HUES64 (cell line): ENCODE measurements at regions not wholly inside any gene's neighbourhood (a gene's known extent, or its start where the extent isn't known, plus 50 kb on each side); places are given as distances from the start of the nearest gene placed in this dataset.
"Not testable (repeated sequence)": the region's sequence is repeated elsewhere in the genome, so short reads cannot be mapped to it uniquely, and the experiment has no call there.

Experiments used
- H3K27ac ChIP-seq: 2 replicates; pipeline ENCODE4 v1.7.0; 2013; ENCODE audit warnings: low read depth, low read length, inconsistent platforms
- H3K27me3 ChIP-seq: 2 replicates; pipeline ENCODE4 v1.6.1; 2013; ENCODE audit warnings: mild to moderate bottlenecking, low read length; ENCODE audit not compliant: insufficient read depth
- H3K36me3 ChIP-seq: 2 replicates; pipeline ENCODE4 v1.6.1; 2013; ENCODE audit warnings: mild to moderate bottlenecking, low read length; ENCODE audit not compliant: insufficient read depth
- H3K4me1 ChIP-seq: 2 replicates; pipeline ENCODE4 v1.6.1; 2013; ENCODE audit warnings: mild to moderate bottlenecking, low read length, moderate library complexity; ENCODE audit not compliant: insufficient read depth
- H3K4me3 ChIP-seq: 2 replicates; pipeline ENCODE4 v1.5.1; 2013; ENCODE audit warnings: mild to moderate bottlenecking, low read length, moderate library complexity
- H3K9ac ChIP-seq: 2 replicates; pipeline ENCODE4 v1.6.1; 2013; ENCODE audit warnings: mild to moderate bottlenecking, low read depth, low read length
- H3K9me3 ChIP-seq: 2 replicates; pipeline ENCODE4 v1.6.1; 2013; ENCODE audit warnings: low read depth, low read length; ENCODE audit not compliant: insufficient read depth
- WGBS: fragments of 150-250, 120-280 bp; methylation state at CpG from one replicate; pipeline ENCODE4 v1.1.7; 2013; ENCODE audit warnings: missing lambda C conversion rate; 5-methylcytosine and 5-hydroxymethylcytosine counted together

- 93% methylated on average over 36 of the region's 36 CpGs for WGBS
- H3K9me3 ChIP-seq = no peaks in the 10 kb centered on the region
- no peaks in the 10 kb centered on the region for H3K4me1 ChIP-seq
- no peaks in the 10 kb centered on the region for H3K36me3 ChIP-seq
- H3K4me3 ChIP-seq = no peak overlapping the region
- no peaks in the 10 kb centered on the region for H3K27me3 ChIP-seq
- H3K27ac ChIP-seq = no peak overlapping the region
- H3K9ac ChIP-seq = no peak overlapping the region
These were observed 74.4 kb upstream of the CTDP1 start for GRCh38 chr18:79604913-79605880.

DNA sequence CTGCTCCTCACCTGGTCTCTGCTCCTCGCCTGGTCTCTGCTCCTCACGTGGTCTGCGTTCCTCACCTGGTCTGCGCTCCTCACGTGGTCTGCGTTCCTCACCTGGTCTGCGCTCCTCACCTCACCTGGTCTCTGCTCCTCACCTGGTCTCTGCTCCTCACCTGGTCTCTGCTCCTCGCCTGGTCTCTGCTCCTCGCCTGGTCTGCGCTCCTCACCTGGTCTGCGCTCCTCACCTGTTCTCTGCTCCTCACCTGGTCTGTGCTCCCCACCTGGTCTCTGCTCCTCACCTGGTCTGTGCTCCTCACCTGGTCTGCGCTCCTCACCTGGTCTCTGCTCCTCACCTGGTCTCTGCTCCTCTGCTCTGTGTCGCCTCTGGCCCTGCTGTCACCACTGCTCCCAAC, 73.5 kb upstream of the CTDP1 start:
- not testable (repeated sequence) for H3K4me3 ChIP-seq, H3K4me1 ChIP-seq, H3K27ac ChIP-seq, H3K27me3 ChIP-seq, H3K9ac ChIP-seq, H3K36me3 ChIP-seq, H3K9me3 ChIP-seq
- 95% methylated on average over 13 of the region's 13 CpGs for WGBS

- no peak overlapping the region for H3K27ac ChIP-seq
- H3K4me1 ChIP-seq = no peaks in the 10 kb centered on the region
- no peak overlapping the region for H3K4me3 ChIP-seq
- no peaks in the 10 kb centered on the region for H3K9me3 ChIP-seq
- no peaks in the 10 kb centered on the region for H3K27me3 ChIP-seq
- no peaks in the 10 kb centered on the region for H3K36me3 ChIP-seq
- WGBS = 94% methylated on average over 31 of the region's 31 CpGs
- no peak overlapping the region for H3K9ac ChIP-seq
These were observed 72.8 kb upstream of the CTDP1 start for GRCh38 chr18:79606621-79607331.

DNA sequence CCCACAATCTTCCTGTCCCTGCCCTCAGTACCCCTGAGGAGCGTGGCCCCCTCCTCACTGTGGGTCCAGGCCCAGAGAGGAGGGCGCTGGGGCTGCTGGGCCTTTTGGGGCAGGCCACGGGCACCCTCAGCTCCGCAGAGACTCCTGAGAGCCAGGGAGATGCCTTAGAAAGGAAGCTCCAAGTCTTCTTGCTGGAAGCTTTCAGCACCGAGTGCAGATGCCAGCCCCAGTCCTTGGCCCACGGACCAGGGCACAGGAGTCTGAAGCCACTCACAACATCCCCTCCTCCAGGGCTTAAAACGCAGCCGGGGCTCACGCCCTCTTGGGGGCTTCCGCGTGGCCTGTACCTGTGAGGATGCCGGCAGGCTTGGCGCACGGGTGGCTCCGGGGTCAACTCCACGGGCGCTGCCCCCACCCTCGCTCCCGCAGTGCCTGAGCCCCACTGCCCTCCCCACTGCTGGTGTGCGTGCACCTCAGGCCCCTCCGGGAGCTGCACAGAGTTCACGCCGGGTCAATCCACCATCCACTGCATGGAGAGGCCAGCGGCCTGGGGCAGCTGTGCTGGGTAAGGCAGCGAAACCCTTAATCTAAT, 72.1 kb upstream of the CTDP1 start:
- H3K4me1 ChIP-seq = no peaks in the 10 kb centered on the region
- no peak overlapping the region for H3K4me3 ChIP-seq
- H3K36me3 ChIP-seq = no peaks in the 10 kb centered on the region
- no peak overlapping the region for H3K27ac ChIP-seq
- WGBS = 92% methylated on average over 25 of the region's 25 CpGs
- no peaks in the 10 kb centered on the region for H3K27me3 ChIP-seq
- no peak overlapping the region for H3K9ac ChIP-seq
- H3K9me3 ChIP-seq = no peaks in the 10 kb centered on the region

DNA sequence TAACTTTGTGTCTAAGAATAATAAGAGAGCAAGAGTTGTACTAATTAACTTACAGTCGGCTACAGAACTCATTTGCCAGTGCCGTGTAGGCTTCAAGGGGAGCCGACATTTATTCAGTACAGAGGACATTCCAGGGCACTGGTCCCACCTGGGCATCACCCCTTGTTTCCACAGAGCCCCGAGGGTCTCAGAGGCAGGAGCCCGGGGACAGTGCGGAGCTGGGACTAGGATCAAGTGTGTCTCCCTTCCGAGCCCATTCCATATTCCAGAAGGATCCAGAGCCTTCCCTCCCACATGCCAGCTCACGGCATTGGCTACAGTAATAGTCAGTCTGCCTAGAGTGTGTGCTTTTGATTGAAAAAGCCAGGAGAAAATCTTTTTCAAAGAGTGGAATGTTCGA, 71.5 kb upstream of the CTDP1 start:
- no peaks in the 10 kb centered on the region for H3K36me3 ChIP-seq
- no peaks in the 10 kb centered on the region for H3K27me3 ChIP-seq
- H3K27ac ChIP-seq = no peak overlapping the region
- 94% methylated on average over 9 of the region's 9 CpGs for whole genome bisulfite sequencing
- H3K9me3 ChIP-seq = no peaks in the 10 kb centered on the region
- H3K4me1 ChIP-seq = no peaks in the 10 kb centered on the region
- H3K4me3 ChIP-seq = no peak overlapping the region
- H3K9ac ChIP-seq = no peak overlapping the region

DNA sequence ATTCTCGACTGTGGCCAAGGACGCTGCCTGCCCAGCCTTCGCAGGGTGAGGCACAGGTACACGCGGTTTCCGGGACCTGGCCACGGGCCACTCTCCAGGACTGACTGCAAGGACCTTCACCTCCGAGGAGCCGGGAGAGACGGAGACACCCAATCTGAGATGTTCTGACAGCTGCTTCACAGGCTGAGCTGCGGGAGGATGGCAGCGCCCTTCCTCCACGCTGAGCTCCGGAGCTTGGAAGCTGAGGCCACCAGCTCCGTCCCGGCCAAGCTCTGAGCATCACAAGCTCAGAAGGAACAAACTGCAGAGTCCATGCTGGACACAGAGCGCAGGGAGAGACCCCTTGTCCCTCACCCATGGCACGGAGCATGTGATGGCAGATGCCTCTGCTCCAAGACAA, 71.1 kb upstream of the CTDP1 start:
- 88% methylated on average over 18 of the region's 18 CpGs for WGBS
- no peaks in the 10 kb centered on the region for H3K9me3 ChIP-seq

GRCh38 chr18:79608999-79609461, 70.6 kb upstream of the CTDP1 start:
- no peaks in the 10 kb centered on the region for H3K27me3 ChIP-seq
- H3K4me1 ChIP-seq = no peaks in the 10 kb centered on the region
- no peaks in the 10 kb centered on the region for H3K36me3 ChIP-seq
- 90% methylated on average over 11 of the region's 11 CpGs for WGBS
- no peak overlapping the region for H3K9ac ChIP-seq
- no peak overlapping the region for H3K4me3 ChIP-seq
- H3K9me3 ChIP-seq = no peaks in the 10 kb centered on the region
- H3K27ac ChIP-seq = no peak overlapping the region

More for the DNA sequence above, 71.1 kb upstream of the CTDP1 start:
- no peak overlapping the region for H3K27ac ChIP-seq
- no peak overlapping the region for H3K9ac ChIP-seq
- no peaks in the 10 kb centered on the region for H3K36me3 ChIP-seq
- H3K4me1 ChIP-seq = no peaks in the 10 kb centered on the region
- no peak overlapping the region for H3K4me3 ChIP-seq
- H3K27me3 ChIP-seq = no peaks in the 10 kb centered on the region

DNA sequence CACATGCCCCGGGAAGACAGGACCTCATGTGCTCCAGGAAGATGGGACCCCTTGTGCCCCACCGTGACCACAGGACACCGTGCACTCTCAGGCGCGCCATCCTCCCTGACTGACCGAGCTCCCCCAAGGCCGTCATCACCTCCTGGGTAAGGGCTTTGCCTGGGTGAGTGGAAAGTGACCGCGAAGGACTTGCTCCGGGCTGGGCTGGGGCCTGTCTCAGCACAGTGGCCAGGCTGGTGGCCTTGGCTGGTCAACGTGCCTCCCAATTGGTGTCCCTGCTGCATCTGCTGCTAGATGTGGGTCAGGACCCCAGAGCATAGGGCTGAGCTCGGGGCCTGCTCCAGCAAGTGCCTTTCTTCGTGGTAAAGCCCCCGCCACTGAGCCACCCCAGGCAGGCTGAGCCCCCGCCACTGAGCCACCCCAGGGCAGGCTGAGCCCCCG, 69.7 kb upstream of the CTDP1 start:
- Histone ChIP-seq H3K36me3 (no peaks in the 10 kb centered on the region), H3K27ac (no peak overlapping the region), H3K4me1 (no peaks in the 10 kb centered on the region), H3K9me3 (no peaks in the 10 kb centered on the region), H3K27me3 (no peaks in the 10 kb centered on the region), H3K9ac (no peak overlapping the region), H3K4me3 (no peak overlapping the region)
- 85% methylated on average over 16 of the region's 16 CpGs for WGBS

DNA sequence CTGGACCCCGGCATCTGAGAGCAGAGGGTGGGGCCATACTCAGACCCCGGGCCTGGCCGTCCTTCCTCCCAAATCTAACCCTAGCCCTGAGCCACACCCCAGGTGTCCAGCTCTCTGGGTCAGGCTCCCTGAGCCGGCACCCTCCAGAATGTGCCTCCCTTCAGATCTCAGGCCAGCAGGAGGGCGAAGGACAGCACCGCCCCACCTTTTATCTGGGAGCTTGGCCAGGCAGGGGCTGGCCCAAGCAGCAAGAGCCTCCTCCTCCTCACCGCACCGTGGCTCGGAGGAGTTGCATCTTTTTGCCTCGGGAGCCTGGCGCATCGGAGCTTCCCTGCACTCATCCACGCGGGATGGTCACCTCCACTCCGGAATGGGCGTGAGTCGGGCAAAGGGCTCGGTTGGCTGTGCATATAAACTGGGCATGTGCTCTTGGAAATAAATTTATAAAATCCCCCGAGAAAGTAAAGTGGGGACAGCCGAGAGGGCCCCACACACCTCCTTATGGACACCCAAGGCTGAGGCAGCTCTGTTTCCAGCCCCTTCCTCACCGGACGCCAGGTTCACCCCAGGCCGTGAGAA, 69.1 kb upstream of the CTDP1 start:
- Histone ChIP-seq H3K27ac (peak overlapping the region; percentile 60; the same call in 1 of the 2 replicates), H3K4me1 (no peaks in the 10 kb centered on the region), H3K9me3 (no peaks in the 10 kb centered on the region), H3K9ac (no peak overlapping the region), H3K4me3 (no peak overlapping the region), H3K27me3 (no peaks in the 10 kb centered on the region), H3K36me3 (no peaks in the 10 kb centered on the region)
- WGBS = 86% methylated on average over 23 of the region's 23 CpGs

GRCh38 chr18:79611040-79611681, 68.4 kb upstream of the CTDP1 start:
- Histone ChIP-seq H3K36me3 (no peaks in the 10 kb centered on the region), H3K27ac (peak overlapping the region; percentile 60; the same call in 1 of the 2 replicates), H3K4me3 (no peak overlapping the region), H3K4me1 (no peaks in the 10 kb centered on the region), H3K9me3 (no peaks in the 10 kb centered on the region), H3K9ac (no peak overlapping the region), H3K27me3 (no peaks in the 10 kb centered on the region)
- 78% methylated on average over 20 of the region's 20 CpGs for WGBS
